ENCODE measurements at regions not wholly inside any gene's neighbourhood (a gene's known extent, or its start where the extent isn't known, plus 50 kb on each side); places are given as distances from the start of the nearest gene placed in this dataset.
"Not testable (repeated sequence)": the region's sequence is repeated elsewhere in the genome, so short reads cannot be mapped to it uniquely, and the experiment has no call there.

- H3K36me3 Mint-ChIP-seq (ENCODE audit: unreplicated experiment); H3K4me3 Mint-ChIP-seq (ENCODE audit: unreplicated experiment); H3K27ac Mint-ChIP-seq (ENCODE audit: unreplicated experiment); DNase-seq; H3K27me3 Mint-ChIP-seq (ENCODE audit: unreplicated experiment); H3K9me3 Mint-ChIP-seq (ENCODE audit: unreplicated experiment); H3K4me1 Mint-ChIP-seq (ENCODE audit: low read depth, unreplicated experiment): not testable (repeated sequence)
These were observed 208.1 kb downstream of the ATP6V0E2 start for GRCh38 chr7:150081865-150082264.

GRCh38 chr7:150084724-150085123 is 211.0 kb downstream of the ATP6V0E2 start:
- not testable (repeated sequence) for H3K4me3 Mint-ChIP-seq (ENCODE audit: unreplicated experiment); DNase-seq; H3K36me3 Mint-ChIP-seq (ENCODE audit: unreplicated experiment); H3K27ac Mint-ChIP-seq (ENCODE audit: unreplicated experiment); H3K4me1 Mint-ChIP-seq (ENCODE audit: low read depth, unreplicated experiment); H3K27me3 Mint-ChIP-seq (ENCODE audit: unreplicated experiment); H3K9me3 Mint-ChIP-seq (ENCODE audit: unreplicated experiment)
- TF ChIP-seq, protein P1, sequence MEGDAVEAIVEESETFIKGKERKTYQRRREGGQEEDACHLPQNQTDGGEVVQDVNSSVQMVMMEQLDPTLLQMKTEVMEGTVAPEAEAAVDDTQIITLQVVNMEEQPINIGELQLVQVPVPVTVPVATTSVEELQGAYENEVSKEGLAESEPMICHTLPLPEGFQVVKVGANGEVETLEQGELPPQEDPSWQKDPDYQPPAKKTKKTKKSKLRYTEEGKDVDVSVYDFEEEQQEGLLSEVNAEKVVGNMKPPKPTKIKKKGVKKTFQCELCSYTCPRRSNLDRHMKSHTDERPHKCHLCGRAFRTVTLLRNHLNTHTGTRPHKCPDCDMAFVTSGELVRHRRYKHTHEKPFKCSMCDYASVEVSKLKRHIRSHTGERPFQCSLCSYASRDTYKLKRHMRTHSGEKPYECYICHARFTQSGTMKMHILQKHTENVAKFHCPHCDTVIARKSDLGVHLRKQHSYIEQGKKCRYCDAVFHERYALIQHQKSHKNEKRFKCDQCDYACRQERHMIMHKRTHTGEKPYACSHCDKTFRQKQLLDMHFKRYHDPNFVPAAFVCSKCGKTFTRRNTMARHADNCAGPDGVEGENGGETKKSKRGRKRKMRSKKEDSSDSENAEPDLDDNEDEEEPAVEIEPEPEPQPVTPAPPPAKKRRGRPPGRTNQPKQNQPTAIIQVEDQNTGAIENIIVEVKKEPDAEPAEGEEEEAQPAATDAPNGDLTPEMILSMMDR (IDR thresholded peaks at IDR 0.05; ENCODE audit: partially characterized antibody, unreplicated experiment): peak; percentile 19

DNA sequence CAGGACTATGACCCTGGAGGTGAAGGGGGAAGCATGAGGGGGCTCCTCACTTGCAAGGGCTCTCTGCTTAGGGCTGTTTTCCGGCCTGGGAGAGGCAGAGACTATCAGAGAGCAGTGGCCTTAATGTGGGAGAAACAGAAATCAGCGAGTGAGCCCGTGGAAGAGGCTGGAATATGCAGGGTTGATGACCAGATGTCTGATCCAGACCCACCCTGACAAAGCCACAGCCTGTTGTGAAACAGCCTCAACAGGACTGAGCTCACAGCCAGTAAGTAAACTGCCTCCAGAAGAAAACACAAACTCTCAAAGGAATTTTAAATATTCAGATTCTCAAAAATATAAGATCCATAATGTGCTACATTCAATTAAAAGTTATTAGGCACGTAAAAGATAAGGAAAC is 213.7 kb downstream of the ATP6V0E2 start:
- H3K27me3 Mint-ChIP-seq (ENCODE audit: unreplicated experiment); H3K4me1 Mint-ChIP-seq (ENCODE audit: low read depth, unreplicated experiment); DNase-seq; H3K9me3 Mint-ChIP-seq (ENCODE audit: unreplicated experiment); H3K36me3 Mint-ChIP-seq (ENCODE audit: unreplicated experiment); H3K4me3 Mint-ChIP-seq (ENCODE audit: unreplicated experiment): not testable (repeated sequence)
- H3K27ac Mint-ChIP-seq (ENCODE audit: unreplicated experiment): peak overlapping the region; percentile 34

DNA sequence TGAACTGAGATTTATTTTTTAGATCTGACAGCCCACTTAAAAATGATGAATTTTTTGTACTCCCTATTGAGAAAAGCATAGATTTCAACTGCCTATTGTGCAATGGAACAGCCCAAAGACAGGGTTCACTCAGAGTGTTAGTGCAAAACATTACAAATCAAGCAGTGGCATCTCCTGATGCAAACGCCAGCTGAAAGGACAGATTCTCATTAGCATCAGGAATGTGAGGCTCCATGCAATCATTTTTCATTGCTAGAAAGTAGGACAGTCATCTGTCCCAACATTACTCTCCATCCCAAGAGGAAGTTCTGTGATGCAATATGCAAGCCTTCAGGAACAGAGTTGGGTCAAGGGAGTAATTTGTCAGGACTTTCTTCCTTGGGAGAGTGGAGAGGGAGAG is 215.4 kb downstream of the ATP6V0E2 start:
- H3K27ac Mint-ChIP-seq (ENCODE audit: unreplicated experiment); H3K36me3 Mint-ChIP-seq (ENCODE audit: unreplicated experiment); H3K4me1 Mint-ChIP-seq (ENCODE audit: low read depth, unreplicated experiment); H3K4me3 Mint-ChIP-seq (ENCODE audit: unreplicated experiment); H3K9me3 Mint-ChIP-seq (ENCODE audit: unreplicated experiment); H3K27me3 Mint-ChIP-seq (ENCODE audit: unreplicated experiment); DNase-seq: not testable (repeated sequence)

GRCh38 chr7:150090776-150091175 is 217.0 kb downstream of the ATP6V0E2 start:
- DNase-seq; H3K36me3 Mint-ChIP-seq (ENCODE audit: unreplicated experiment); H3K9me3 Mint-ChIP-seq (ENCODE audit: unreplicated experiment); H3K4me3 Mint-ChIP-seq (ENCODE audit: unreplicated experiment); H3K4me1 Mint-ChIP-seq (ENCODE audit: low read depth, unreplicated experiment); H3K27ac Mint-ChIP-seq (ENCODE audit: unreplicated experiment); H3K27me3 Mint-ChIP-seq (ENCODE audit: unreplicated experiment): not testable (repeated sequence)

DNA sequence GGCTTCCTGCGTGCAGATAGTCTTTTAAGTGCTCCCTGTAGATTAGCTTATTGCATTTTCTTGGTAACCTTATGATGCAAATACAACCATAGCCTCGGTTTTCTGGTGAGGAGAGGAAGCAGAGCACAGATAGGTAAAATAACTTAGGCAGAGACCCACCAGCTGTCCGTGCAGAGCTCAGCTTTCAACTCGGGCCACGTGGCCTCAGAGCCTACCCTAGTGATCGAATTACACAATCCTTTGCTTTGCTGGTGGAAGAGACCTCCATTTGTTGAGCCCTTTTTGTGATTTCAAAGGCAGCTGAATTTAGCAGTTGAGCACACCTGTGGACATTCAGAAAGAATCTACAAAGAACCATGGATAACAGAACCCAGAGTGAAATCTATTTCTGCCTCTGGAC is 220.1 kb downstream of the ATP6V0E2 start:
- not testable (repeated sequence) for H3K4me1 Mint-ChIP-seq (ENCODE audit: low read depth, unreplicated experiment); H3K36me3 Mint-ChIP-seq (ENCODE audit: unreplicated experiment); H3K27me3 Mint-ChIP-seq (ENCODE audit: unreplicated experiment); H3K4me3 Mint-ChIP-seq (ENCODE audit: unreplicated experiment); H3K27ac Mint-ChIP-seq (ENCODE audit: unreplicated experiment); H3K9me3 Mint-ChIP-seq (ENCODE audit: unreplicated experiment); DNase-seq

- not testable (repeated sequence) for H3K27me3 Mint-ChIP-seq (ENCODE audit: unreplicated experiment); H3K9me3 Mint-ChIP-seq (ENCODE audit: unreplicated experiment); H3K4me3 Mint-ChIP-seq (ENCODE audit: unreplicated experiment); DNase-seq; H3K4me1 Mint-ChIP-seq (ENCODE audit: low read depth, unreplicated experiment); H3K36me3 Mint-ChIP-seq (ENCODE audit: unreplicated experiment); H3K27ac Mint-ChIP-seq (ENCODE audit: unreplicated experiment)
These were observed 222.6 kb downstream of the ATP6V0E2 start for GRCh38 chr7:150096213-150096994.

DNA sequence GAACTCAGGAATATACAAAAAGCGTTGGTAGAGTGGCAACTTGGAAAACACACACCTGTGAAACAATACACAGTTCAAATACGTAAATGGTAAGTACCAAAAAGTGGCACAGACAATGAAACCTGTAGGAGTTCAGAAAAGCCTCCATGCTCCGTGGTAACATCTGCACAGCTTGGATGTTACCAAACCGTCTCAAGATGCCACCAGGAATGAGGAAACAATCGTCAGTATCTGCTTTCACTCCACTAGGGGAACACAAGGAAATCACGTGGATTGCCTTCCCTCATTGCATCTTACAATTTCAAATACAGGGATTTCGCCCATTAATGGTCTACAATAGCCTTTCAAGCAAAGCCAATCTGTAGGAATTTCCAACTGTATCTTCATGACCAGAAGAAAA is 224.6 kb upstream of the LRRC61 start:
- DNase-seq; H3K27me3 Mint-ChIP-seq (ENCODE audit: unreplicated experiment): not testable (repeated sequence)

DNA sequence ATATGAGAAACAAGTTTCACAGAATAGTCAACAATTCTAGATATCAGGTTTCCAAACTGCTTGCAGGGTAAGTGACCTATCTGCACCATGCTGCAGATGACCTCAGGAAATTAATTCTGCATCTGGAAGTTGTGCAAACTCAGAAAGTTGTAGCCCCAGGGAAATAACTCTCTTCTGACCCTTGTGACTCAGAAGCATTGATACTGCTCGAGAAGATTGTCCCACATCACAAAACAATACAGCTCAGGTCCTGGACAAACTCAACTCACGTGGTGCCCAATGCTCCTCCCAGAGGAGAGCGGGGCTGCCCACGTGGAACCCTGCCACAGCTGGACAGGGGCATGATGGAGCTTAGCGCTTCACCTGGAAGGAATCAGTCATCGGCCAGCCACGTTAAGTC is 221.9 kb upstream of the LRRC61 start:
- H3K27me3 Mint-ChIP-seq (ENCODE audit: unreplicated experiment); DNase-seq; H3K27ac Mint-ChIP-seq (ENCODE audit: unreplicated experiment); H3K9me3 Mint-ChIP-seq (ENCODE audit: unreplicated experiment); H3K36me3 Mint-ChIP-seq (ENCODE audit: unreplicated experiment); H3K4me1 Mint-ChIP-seq (ENCODE audit: low read depth, unreplicated experiment); H3K4me3 Mint-ChIP-seq (ENCODE audit: unreplicated experiment): not testable (repeated sequence)

More for the DNA sequence above, 224.6 kb upstream of the LRRC61 start:
- not testable (repeated sequence) for H3K4me3 Mint-ChIP-seq (ENCODE audit: unreplicated experiment); H3K9me3 Mint-ChIP-seq (ENCODE audit: unreplicated experiment); H3K27ac Mint-ChIP-seq (ENCODE audit: unreplicated experiment); H3K36me3 Mint-ChIP-seq (ENCODE audit: unreplicated experiment); H3K4me1 Mint-ChIP-seq (ENCODE audit: low read depth, unreplicated experiment)

- not testable (repeated sequence) for H3K4me1 Mint-ChIP-seq (ENCODE audit: low read depth, unreplicated experiment); H3K4me3 Mint-ChIP-seq (ENCODE audit: unreplicated experiment); DNase-seq; H3K27me3 Mint-ChIP-seq (ENCODE audit: unreplicated experiment); H3K9me3 Mint-ChIP-seq (ENCODE audit: unreplicated experiment); H3K27ac Mint-ChIP-seq (ENCODE audit: unreplicated experiment); H3K36me3 Mint-ChIP-seq (ENCODE audit: unreplicated experiment)
These were observed 215.9 kb upstream of the LRRC61 start for GRCh38 chr7:150107283-150107682.

DNA sequence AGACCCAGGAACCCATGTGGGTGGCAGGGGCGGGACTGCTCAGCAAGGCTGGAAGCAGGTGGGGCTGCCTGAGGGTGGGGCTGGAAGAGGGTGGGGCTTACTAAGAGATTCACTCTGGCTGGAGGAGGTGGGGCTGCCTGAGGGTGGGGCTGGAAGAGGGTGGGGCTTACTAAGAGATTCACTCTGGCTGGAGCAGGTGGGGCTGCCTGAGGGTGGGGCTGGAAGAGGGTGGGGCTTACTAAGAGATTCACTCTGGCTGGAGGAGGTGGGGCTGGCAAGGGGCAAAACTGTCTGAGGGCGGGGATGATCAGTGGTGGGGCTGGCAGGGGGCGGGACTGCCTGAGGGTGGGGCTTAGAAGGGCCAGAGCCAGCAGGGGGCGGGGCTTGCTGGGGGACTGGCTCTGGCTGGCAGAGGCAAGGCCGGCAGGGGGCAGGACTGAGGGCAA is 212.8 kb upstream of the LRRC61 start:
- H3K36me3 Mint-ChIP-seq (ENCODE audit: unreplicated experiment); H3K4me3 Mint-ChIP-seq (ENCODE audit: unreplicated experiment); H3K4me1 Mint-ChIP-seq (ENCODE audit: low read depth, unreplicated experiment); H3K9me3 Mint-ChIP-seq (ENCODE audit: unreplicated experiment); H3K27me3 Mint-ChIP-seq (ENCODE audit: unreplicated experiment); H3K27ac Mint-ChIP-seq (ENCODE audit: unreplicated experiment): not testable (repeated sequence)
- DNase-seq: peak; percentile 21

DNA sequence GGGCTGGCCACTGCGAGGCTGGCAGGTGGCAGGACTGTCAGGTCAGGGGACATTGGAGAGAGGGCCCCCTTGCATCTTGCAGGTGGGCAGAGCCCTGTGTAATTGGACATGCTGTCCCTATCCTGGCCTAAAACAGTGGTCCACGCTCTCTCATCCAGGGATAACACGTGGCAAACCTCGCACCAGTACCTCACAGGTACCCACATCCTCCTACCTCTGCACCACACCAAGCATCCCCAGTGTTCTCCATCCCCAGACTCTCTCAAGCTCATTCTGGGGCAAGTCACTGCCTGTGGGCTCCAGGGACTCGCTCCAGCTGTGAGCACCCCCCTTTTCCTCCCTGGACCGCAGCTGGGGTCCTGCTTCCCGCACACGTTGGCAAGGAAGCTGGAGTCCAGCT is 212.3 kb upstream of the LRRC61 start:
- DNase-seq; H3K4me3 Mint-ChIP-seq (ENCODE audit: unreplicated experiment); H3K9me3 Mint-ChIP-seq (ENCODE audit: unreplicated experiment); H3K27me3 Mint-ChIP-seq (ENCODE audit: unreplicated experiment); H3K36me3 Mint-ChIP-seq (ENCODE audit: unreplicated experiment); H3K27ac Mint-ChIP-seq (ENCODE audit: unreplicated experiment); H3K4me1 Mint-ChIP-seq (ENCODE audit: low read depth, unreplicated experiment): not testable (repeated sequence)

Data from glutamatergic neuron (in vitro differentiated cells).